Gastrocnemius medialis (tissue), 4 donors: ENCODE measurements at regions not wholly inside any gene's neighbourhood (a gene's known extent, or its start where the extent isn't known, plus 50 kb on each side); places are given as distances from the start of the nearest gene placed in this dataset.
"Not testable (repeated sequence)": the region's sequence is repeated elsewhere in the genome, so short reads cannot be mapped to it uniquely, and the experiment has no call there.

Experiments used
- ATAC-seq, 2 donors: fragments of 150-250 bp; one replicate each; pipeline ENCODE4 v1.9.1; 2016
- DNase-seq, 2 donors: peaks; one replicate each; pipeline ENCODE4 v3.0.0-alpha.2; 2019
- H3K27ac ChIP-seq, 4 donors: fragments of 200-600 bp; sonication (generic); 1 replicate in 1 of 4; 2 replicates in 3 of 4; pipeline ENCODE4 v1.5.1; 2016 to 2018; ENCODE audit warnings: mild to moderate bottlenecking in 2 of 4, moderate library complexity in 1 of 4
- H3K27me3 ChIP-seq, 3 donors: fragments of 200-600 bp; sonication (generic) in 2 of 3; 1 replicate in 1 of 3; 2 replicates in 2 of 3; pipeline versions ENCODE4 v1.5.1 to v1.6.0; 2016 to 2019; ENCODE audit warnings: mild to moderate bottlenecking in 1 of 3, moderate library complexity in 1 of 3
- H3K36me3 ChIP-seq, 2 donors: fragments of 200-600 bp; sonication (generic) in 1 of 2; one replicate each; pipeline ENCODE4 v1.5.1; 2017 to 2018
- H3K4me1 ChIP-seq, 2 donors: fragments of 200-600 bp; sonication (generic) in 1 of 2; one replicate each; pipeline ENCODE4 v1.5.1; 2016 to 2017; ENCODE audit warnings: mild to moderate bottlenecking in 2 of 2
- H3K4me3 ChIP-seq, 4 donors: fragments of 200-600 bp; sonication (generic) in 3 of 4; 1 replicate in 1 of 4; 2 replicates in 3 of 4; pipeline ENCODE4 v1.5.1; 2016 to 2019; ENCODE audit warnings: mild to moderate bottlenecking in 2 of 4
- H3K9me3 ChIP-seq, 3 donors: fragments of 200-600 bp; sonication (generic) in 2 of 3; 1 replicate in 1 of 3; 2 replicates in 2 of 3; pipeline ENCODE4 v1.5.1; 2016 to 2019
- POLR2A ChIP-seq, 2 donors: fragments of 450-650 bp; IDR thresholded peaks; one replicate each; pipeline ENCODE4 v1.6.1; 2017; ENCODE audit warnings: antibody characterized with exemption in 2 of 2, mild to moderate bottlenecking in 2 of 2, moderate library complexity in 2 of 2
- in situ Hi-C, 4 donors: fragments of 200-750 bp; cut with MboI; loops; one replicate each; pipeline versions ENCODE4 v1.15.0 to v1.8.0; 2017; ENCODE audit warnings: low sequenced_read_pairs in 4 of 4
- intact Hi-C: fragments of 100-400 bp; cut with DNase I; formaldehyde crosslinking; loops from one replicate; pipeline ENCODE4 v1.15.1; 2023; ENCODE audit warnings: low total_unique reads
- TF ChIP-seq, protein P1 (sequence below), 5 experiments: fragments of 450-650 bp in 3 of 5; fragments of 200-600 bp in 2 of 5; sonication (generic) in 2 of 5; IDR thresholded peaks in 4 of 5; conservative IDR thresholded peaks in 1 of 5; 1 replicate in 4 of 5; 2 replicates in 1 of 5; pipeline ENCODE4 v1.5.1; 2016 to 2019; ENCODE audit warnings: antibody characterized with exemption in 5 of 5, mild to moderate bottlenecking in 3 of 5, moderate library complexity in 3 of 5

- no peaks in the 10 kb centered on the region for H3K27me3 ChIP-seq
- H3K27ac ChIP-seq: peak overlapping the region in 3 of 4 donors; percentile 0 to 43 (median 40)
- intact Hi-C loops: no loop called here
- ATAC-seq (peak in 1 of 2 donors; percentile 7), DNase-seq (no peak)
- H3K9me3 ChIP-seq: no peaks in the 10 kb centered on the region
- peaks cover 34 to 42% of the 10 kb centered on the region in 2 donors for H3K4me1 ChIP-seq
- H3K4me3 ChIP-seq: no peak overlapping the region
- no peak for TF ChIP-seq POLR2A (IDR thresholded peaks at IDR 0.05)
- TF ChIP-seq, protein P1, sequence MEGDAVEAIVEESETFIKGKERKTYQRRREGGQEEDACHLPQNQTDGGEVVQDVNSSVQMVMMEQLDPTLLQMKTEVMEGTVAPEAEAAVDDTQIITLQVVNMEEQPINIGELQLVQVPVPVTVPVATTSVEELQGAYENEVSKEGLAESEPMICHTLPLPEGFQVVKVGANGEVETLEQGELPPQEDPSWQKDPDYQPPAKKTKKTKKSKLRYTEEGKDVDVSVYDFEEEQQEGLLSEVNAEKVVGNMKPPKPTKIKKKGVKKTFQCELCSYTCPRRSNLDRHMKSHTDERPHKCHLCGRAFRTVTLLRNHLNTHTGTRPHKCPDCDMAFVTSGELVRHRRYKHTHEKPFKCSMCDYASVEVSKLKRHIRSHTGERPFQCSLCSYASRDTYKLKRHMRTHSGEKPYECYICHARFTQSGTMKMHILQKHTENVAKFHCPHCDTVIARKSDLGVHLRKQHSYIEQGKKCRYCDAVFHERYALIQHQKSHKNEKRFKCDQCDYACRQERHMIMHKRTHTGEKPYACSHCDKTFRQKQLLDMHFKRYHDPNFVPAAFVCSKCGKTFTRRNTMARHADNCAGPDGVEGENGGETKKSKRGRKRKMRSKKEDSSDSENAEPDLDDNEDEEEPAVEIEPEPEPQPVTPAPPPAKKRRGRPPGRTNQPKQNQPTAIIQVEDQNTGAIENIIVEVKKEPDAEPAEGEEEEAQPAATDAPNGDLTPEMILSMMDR (IDR thresholded peaks at IDR 0.05 in 4 of 5, conservative IDR thresholded peaks at IDR 0.05 in 1 of 5): no peak
- in situ Hi-C loops: no loop called here
- peaks cover 0 to 2% of the 10 kb centered on the region in 2 donors for H3K36me3 ChIP-seq
Observed at GRCh38 chr9:94182532-94182931, 76.6 kb upstream of the ZNF169 start.

DNA sequence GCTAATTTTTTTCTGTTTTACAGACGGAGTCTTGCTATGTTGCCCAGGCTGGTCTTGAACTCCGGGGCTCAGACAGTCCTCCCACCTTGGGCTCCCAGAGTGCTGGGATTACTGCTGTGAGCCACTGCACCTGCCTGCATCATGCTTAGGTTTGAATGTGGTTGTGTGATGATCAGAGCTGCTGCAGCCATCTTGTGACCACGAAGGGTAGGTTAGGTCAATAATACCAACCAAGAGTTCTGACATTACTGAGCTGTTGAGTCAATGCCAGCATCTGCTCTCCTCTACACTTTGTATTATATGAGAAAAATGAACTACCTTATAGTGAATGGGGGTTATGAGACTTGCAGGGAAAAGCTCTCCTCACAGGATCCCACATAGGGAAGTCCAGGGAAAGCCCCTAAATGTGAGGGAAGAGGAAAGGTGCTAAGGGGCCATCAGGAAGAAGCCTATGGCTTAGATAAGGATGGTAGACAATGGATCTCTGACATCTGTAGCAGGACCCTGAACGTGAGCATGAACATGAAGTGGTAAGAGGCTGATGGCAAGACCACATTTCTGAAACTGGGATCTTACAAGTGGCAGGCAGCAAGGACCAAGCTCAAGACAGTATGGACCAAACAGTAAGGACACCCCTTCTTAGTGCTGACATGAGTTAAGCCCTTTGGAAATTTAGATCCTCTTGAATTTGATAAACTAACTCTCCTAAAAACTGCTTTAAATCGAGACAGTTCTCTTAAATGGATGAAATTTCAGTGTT, 75.7 kb upstream of the ZNF169 start:
- Histone ChIP-seq H3K9me3 (no peaks in the 10 kb centered on the region), H3K27me3 (no peaks in the 10 kb centered on the region), H3K27ac (no peak overlapping the region), H3K4me3 (no peak overlapping the region), H3K4me1 (peaks cover 26 to 34% of the 10 kb centered on the region in 2 donors), H3K36me3 (no peaks in the 10 kb centered on the region)
- ATAC-seq (no peak), DNase-seq (no peak)
- TF ChIP-seq, protein P1 (IDR thresholded peaks at IDR 0.05 in 4 of 5, conservative IDR thresholded peaks at IDR 0.05 in 1 of 5): no peak
- TF ChIP-seq POLR2A (IDR thresholded peaks at IDR 0.05): no peak
- in situ Hi-C loops: no loop called here
- intact Hi-C loops: no loop called here

DNA sequence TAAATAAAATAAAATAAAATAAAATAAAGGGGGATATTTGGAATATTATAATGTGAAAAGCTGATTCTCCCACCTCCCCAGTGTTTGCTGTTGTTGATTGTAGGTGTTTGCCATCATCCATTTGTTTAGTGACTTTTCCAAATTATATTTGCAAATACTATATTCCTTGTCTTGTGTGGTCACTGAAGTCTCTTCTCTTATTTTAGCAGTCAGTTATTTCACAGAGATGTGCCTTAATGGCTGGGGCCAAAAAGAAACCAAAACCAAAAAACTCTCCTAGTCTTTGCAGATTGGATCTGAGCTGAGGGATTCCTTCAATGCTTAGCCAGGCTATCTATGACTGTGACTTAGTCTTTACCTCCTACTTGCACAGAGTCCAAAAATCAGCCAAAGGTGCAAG, 70.9 kb upstream of the ZNF169 start:
- in situ Hi-C loops (no loop called here), intact Hi-C loops (no loop called here)
- no peaks in the 10 kb centered on the region for H3K27me3 ChIP-seq
- TF ChIP-seq POLR2A (IDR thresholded peaks at IDR 0.05): no peak
- TF ChIP-seq, protein P1 (IDR thresholded peaks at IDR 0.05 in 4 of 5, conservative IDR thresholded peaks at IDR 0.05 in 1 of 5): no peak
- no peaks in the 10 kb centered on the region for H3K4me1 ChIP-seq
- H3K9me3 ChIP-seq: no peaks in the 10 kb centered on the region
- no peak overlapping the region for H3K4me3 ChIP-seq
- no peak for ATAC-seq
- H3K27ac ChIP-seq: no peak overlapping the region
- H3K36me3 ChIP-seq: peaks cover 0 to 5% of the 10 kb centered on the region in 2 donors
- DNase-seq: no peak

- DNase-seq, H3K9me3 ChIP-seq, intact Hi-C loops, ATAC-seq, H3K36me3 ChIP-seq, in situ Hi-C loops, H3K4me1 ChIP-seq, H3K27me3 ChIP-seq, H3K27ac ChIP-seq, H3K4me3 ChIP-seq: not testable (repeated sequence)
Observed at GRCh38 chr9:94191706-94192105, 67.4 kb upstream of the ZNF169 start.

DNA sequence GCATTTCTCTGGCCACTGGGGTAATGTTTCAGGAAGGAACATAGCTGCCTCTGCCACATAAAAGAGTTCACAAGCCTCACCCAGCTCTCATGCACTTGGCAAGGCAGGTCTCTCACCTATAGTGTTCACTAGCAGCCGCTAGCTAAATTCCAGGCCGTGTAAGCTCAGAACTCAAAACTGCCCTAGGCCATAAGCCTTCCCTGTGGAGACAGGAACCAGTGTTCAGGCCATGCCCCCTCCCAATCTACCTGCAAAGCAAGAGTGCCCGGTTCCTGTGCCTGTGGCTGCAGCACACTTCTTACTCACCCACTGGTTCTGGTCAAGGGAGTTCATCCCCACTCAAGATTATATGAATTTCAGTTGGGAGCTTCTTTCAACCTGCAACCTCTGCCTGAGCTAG, 60.7 kb upstream of the ZNF169 start:
- no peak for DNase-seq
- intact Hi-C loops (no loop called here), in situ Hi-C loops (no loop called here)
- H3K27ac ChIP-seq: no peak overlapping the region
- H3K4me3 ChIP-seq: no peak overlapping the region
- ATAC-seq: no peak
- H3K9me3 ChIP-seq: no peaks in the 10 kb centered on the region
- H3K36me3 ChIP-seq: no peaks in the 10 kb centered on the region
- H3K27me3 ChIP-seq: no peaks in the 10 kb centered on the region
- H3K4me1 ChIP-seq: peaks cover 10 to 14% of the 10 kb centered on the region in 2 donors
- no peak for TF ChIP-seq POLR2A (IDR thresholded peaks at IDR 0.05)
- TF ChIP-seq, protein P1 (IDR thresholded peaks at IDR 0.05 in 4 of 5, conservative IDR thresholded peaks at IDR 0.05 in 1 of 5): no peak
